Inflammatory macrophage (primary cell): ENCODE measurements at regions not wholly inside any gene's neighbourhood (a gene's known extent, or its start where the extent isn't known, plus 50 kb on each side); places are given as distances from the start of the nearest gene placed in this dataset.
"Not testable (repeated sequence)": the region's sequence is repeated elsewhere in the genome, so short reads cannot be mapped to it uniquely, and the experiment has no call there.

ENCODE experiments used
- DNase-seq, 2 donors: peaks; one replicate each; pipeline ENCODE4 v3.0.0-alpha.2; 2020 to 2022

GRCh38 chr2:235220331-235220730 is 268.5 kb downstream of the SH3BP4 start:
- DNase-seq, result no peak

- DNase-seq, result no peak
Observed at GRCh38 chr2:235223011-235223410, 270.8 kb upstream of the AGAP1 start.

GRCh38 chr2:235224410-235224809 is 269.4 kb upstream of the AGAP1 start:
- no peak for DNase-seq

- no peak for DNase-seq
Observed at GRCh38 chr2:235225261-235225660, 268.6 kb upstream of the AGAP1 start.

GRCh38 chr2:235227590-235227989 is 266.3 kb upstream of the AGAP1 start:
- no peak for DNase-seq

GRCh38 chr2:235228422-235228821 is 265.4 kb upstream of the AGAP1 start:
- DNase-seq, result not testable (repeated sequence)

- DNase-seq, result no peak
Observed at GRCh38 chr2:235229236-235229635, 264.6 kb upstream of the AGAP1 start.

- DNase-seq, result no peak
Observed at GRCh38 chr2:235230821-235231601, 262.8 kb upstream of the AGAP1 start.

GRCh38 chr2:235232449-235233433 is 261.1 kb upstream of the AGAP1 start:
- no peak for DNase-seq

GRCh38 chr2:235234736-235235135 is 259.1 kb upstream of the AGAP1 start:
- DNase-seq, result no peak

- no peak for DNase-seq
Observed at GRCh38 chr2:235235977-235236767, 257.7 kb upstream of the AGAP1 start.

GRCh38 chr2:235238537-235238936 is 255.3 kb upstream of the AGAP1 start:
- DNase-seq, result no peak

GRCh38 chr2:235240574-235240973 is 253.3 kb upstream of the AGAP1 start:
- DNase-seq, result no peak

GRCh38 chr2:235244255-235245220 is 249.3 kb upstream of the AGAP1 start:
- DNase-seq, result no peak

GRCh38 chr2:235247001-235247400 is 246.8 kb upstream of the AGAP1 start:
- DNase-seq, result no peak

- DNase-seq, result no peak
Observed at GRCh38 chr2:235255693-235256092, 238.2 kb upstream of the AGAP1 start.

GRCh38 chr2:235257590-235257989 is 236.3 kb upstream of the AGAP1 start:
- DNase-seq, result no peak

GRCh38 chr2:235262750-235263149 is 231.1 kb upstream of the AGAP1 start:
- DNase-seq, result no peak

- no peak for DNase-seq
Observed at GRCh38 chr2:235263205-235264120, 230.4 kb upstream of the AGAP1 start.

GRCh38 chr2:235264121-235264493 is 229.7 kb upstream of the AGAP1 start:
- DNase-seq, result no peak
